IMR-90 (cell line): ENCODE measurements at regions not wholly inside any gene's neighbourhood (a gene's known extent, or its start where the extent isn't known, plus 50 kb on each side); places are given as distances from the start of the nearest gene placed in this dataset.

ENCODE experiments used
- ATAC-seq: fragments of 200-7000 bp; cut with Tn5 transposase; 2 replicates; pipeline ENCODE4 v1.9.1; 2020; ENCODE audit warnings: low read depth, mild to moderate bottlenecking, moderate library complexity
- BruUV-seq: library from RNA; stranded (reverse); fragments of 400-500 nt; replicated peaks from 2 replicates; lab custom pipeline; 2021; lab: Mats Ljungman, UMichigan
- CTCF ChIA-PET: fragments of 300-600 bp; formaldehyde crosslinking; extraction: SDS; loops from one replicate; lab custom pipeline; 2021; ENCODE audit warnings: antibody characterized with exemption; lab: Yijun Ruan, JAX
- POLR2A ChIA-PET: fragments of 300-600 bp; sonication (Branson Sonifier 250); formaldehyde crosslinking; loops from one replicate; lab custom pipeline; 2022; ENCODE audit warnings: antibody characterized with exemption; ENCODE audit not compliant: unreplicated experiment; lab: Charles Lee
- DNase-seq: peaks from one replicate; pipeline ENCODE4 v3.0.0; 2013
- H2AFZ ChIP-seq: replicated peaks from 2 replicates; pipeline ENCODE3; 2013; ENCODE audit warnings: low read length, mild to moderate bottlenecking; ENCODE audit not compliant: poor library complexity
- H2AK5ac ChIP-seq: 2 replicates; pipeline ENCODE4 v1.6.1; 2013; ENCODE audit warnings: low read depth, low read length, inconsistent platforms
- H2AK9ac ChIP-seq: replicated peaks from 2 replicates; pipeline ENCODE3; 2013; ENCODE audit warnings: mild to moderate bottlenecking, low read depth, low read length, moderate library complexity; ENCODE audit not compliant: poor library complexity
- H2BK120ac ChIP-seq: 2 replicates; pipeline ENCODE4 v1.6.1; 2013; ENCODE audit warnings: low read depth, low read length, inconsistent platforms
- H2BK15ac ChIP-seq: 3 replicates; pipeline ENCODE4 v1.6.1; 2013; ENCODE audit warnings: low read depth, low read length, inconsistent platforms
- H2BK20ac ChIP-seq: 2 replicates; pipeline ENCODE4 v1.6.1; 2013; ENCODE audit warnings: low read depth, mild to moderate bottlenecking, inconsistent platforms, low read length, moderate library complexity
- H2BK5ac ChIP-seq: 2 replicates; pipeline ENCODE4 v1.6.1; 2013; ENCODE audit warnings: mild to moderate bottlenecking, low read depth, low read length, inconsistent platforms; ENCODE audit not compliant: poor library complexity, severe bottlenecking
- H3K14ac ChIP-seq: replicated peaks from 2 replicates; pipeline ENCODE4 v1.6.1; 2013; ENCODE audit warnings: low read depth, low read length, inconsistent platforms
- H3K18ac ChIP-seq: 2 replicates; pipeline ENCODE4 v1.6.1; 2013; ENCODE audit warnings: low read depth, low read length, control low read depth
- H3K23ac ChIP-seq: 2 replicates; pipeline ENCODE4 v1.6.1; 2013; ENCODE audit warnings: low read depth, low read length, inconsistent platforms
- H3K27ac ChIP-seq: 2 replicates; pipeline ENCODE4 v1.5.1; 2013; ENCODE audit warnings: mild to moderate bottlenecking, control low read depth, low read length; ENCODE audit not compliant: insufficient read depth
- H3K27me3 ChIP-seq: 2 replicates; pipeline ENCODE4 v1.6.1; 2013; ENCODE audit warnings: low read length; ENCODE audit not compliant: control insufficient read depth, insufficient read depth
- H3K36me3 ChIP-seq: 2 replicates; pipeline ENCODE4 v1.6.1; 2013; ENCODE audit warnings: low read length, mixed read lengths; ENCODE audit not compliant: control insufficient read depth, insufficient read depth
- H3K4ac ChIP-seq: 2 replicates; pipeline ENCODE4 v1.6.1; 2013; ENCODE audit warnings: low read depth, low read length, inconsistent platforms
- H3K4me1 ChIP-seq: 2 replicates; pipeline ENCODE4 v1.6.1; 2013; ENCODE audit warnings: low read length, mixed read lengths; ENCODE audit not compliant: control insufficient read depth, insufficient read depth
- H3K4me2 ChIP-seq: 2 replicates; pipeline ENCODE4 v1.6.1; 2013; ENCODE audit warnings: low read depth, mild to moderate bottlenecking, control low read depth, low read length, moderate library complexity
- H3K4me3 ChIP-seq: 2 replicates; pipeline ENCODE4 v1.5.1; 2013; ENCODE audit warnings: low read depth, mild to moderate bottlenecking, control low read depth, low read length, moderate library complexity; ENCODE audit not compliant: insufficient read depth
- H3K56ac ChIP-seq: 2 replicates; pipeline ENCODE4 v1.6.1; 2013; ENCODE audit warnings: low read length, inconsistent platforms; ENCODE audit not compliant: insufficient read depth; ENCODE audit errors: extremely low read depth
- H3K79me1 ChIP-seq, 2 experiments: 2 replicates each; pipeline ENCODE4 v1.6.1; 2013; ENCODE audit warnings: low read length in 2 of 2, inconsistent platforms in 1 of 2, low read depth in 1 of 2
- H3K9ac ChIP-seq: 2 replicates; pipeline ENCODE4 v1.6.1; 2013; ENCODE audit warnings: low read depth, low read length, control low read depth
- H3K9me1 ChIP-seq: 2 replicates; pipeline ENCODE4 v1.6.1; 2013; ENCODE audit warnings: low read length, inconsistent platforms; ENCODE audit not compliant: insufficient read depth
- H3K9me3 ChIP-seq: 2 replicates; pipeline ENCODE4 v1.6.1; 2013; ENCODE audit warnings: low read length; ENCODE audit not compliant: control insufficient read depth, insufficient read depth
- H4K20me1 ChIP-seq: 2 replicates; pipeline ENCODE4 v1.6.1; 2013; ENCODE audit warnings: low read length, inconsistent platforms; ENCODE audit not compliant: insufficient read depth
- H4K5ac ChIP-seq: 2 replicates; pipeline ENCODE4 v1.6.1; 2013; ENCODE audit warnings: mild to moderate bottlenecking, low read depth, low read length, control low read depth
- H4K8ac ChIP-seq, 2 experiments: 2 replicates each; pipeline ENCODE4 v1.6.1; 2013; ENCODE audit warnings: low read depth in 2 of 2, low read length in 2 of 2, control low read depth in 1 of 2, inconsistent platforms in 1 of 2
- H4K91ac ChIP-seq: 2 replicates; pipeline ENCODE4 v1.6.1; 2013; ENCODE audit warnings: low read depth, low read length, inconsistent platforms; ENCODE audit not compliant: insufficient read depth
- BHLHE40 ChIP-seq: fragments of 150-350 bp; IDR thresholded peaks from 2 replicates; pipeline ENCODE4 v1.6.1; 2016; ENCODE audit warnings: mild to moderate bottlenecking, low read depth, low read length
- CHD1 ChIP-seq: IDR thresholded peaks from 2 replicates; pipeline ENCODE4 v1.6.1; 2012; ENCODE audit warnings: low read depth, low read length, improper control_type of control experiment
- MAFK ChIP-seq: IDR thresholded peaks from 2 replicates; pipeline ENCODE4 v1.6.1; 2012; ENCODE audit warnings: low read depth, low read length, improper control_type of control experiment
- NFE2L2 ChIP-seq: fragments of 150-350 bp; IDR thresholded peaks from 2 replicates; pipeline ENCODE4 v1.6.1; 2016; ENCODE audit warnings: low read depth, mild to moderate bottlenecking, low read length
- RAD21 ChIP-seq: IDR thresholded peaks from 2 replicates; pipeline ENCODE4 v1.6.1; 2012; ENCODE audit warnings: low read length, improper control_type of control experiment
- RFX5 ChIP-seq: IDR thresholded peaks from 2 replicates; pipeline ENCODE4 v1.8.0; 2012; ENCODE audit warnings: low read depth, mild to moderate bottlenecking, low read length, moderate library complexity
- WGBS, 2 experiments: methylation state at CpG; one replicate each; pipeline versions ENCODE4 v1.1.5 to v1.1.7; 2013; ENCODE audit warnings: missing lambda C conversion rate in 2 of 2; ENCODE audit not compliant: insufficient read length in 1 of 2; ENCODE audit errors: extremely low coverage in 2 of 2; 5-methylcytosine and 5-hydroxymethylcytosine counted together
- dilution Hi-C: fragments of 300-500 bp; cut with HindIII; formaldehyde crosslinking; loops from one replicate; pipeline ENCODE4 v1.14.3; 2018; ENCODE audit warnings: low sequenced_read_pairs; ENCODE audit not compliant: unreplicated experiment
- in situ Hi-C: fragments of 300-500 bp; cut with MboI; formaldehyde crosslinking; loops from 3 replicates; pipeline ENCODE4 v1.14.3; 2019; ENCODE audit warnings: low sequenced_read_pairs, inconsistent platforms, mixed read lengths
- intact Hi-C: fragments of 100-400 bp; cut with micrococcal nuclease; formaldehyde crosslinking; loops from 2 replicates; pipeline ENCODE4 v1.10.0; 2022
- TF ChIP-seq, protein P1 (sequence below): fragments of 150-350 bp; IDR thresholded peaks from 2 replicates; pipeline ENCODE4 v1.6.1; 2017; ENCODE audit warnings: mild to moderate bottlenecking, antibody characterized with exemption, low read length, low read depth

DNA sequence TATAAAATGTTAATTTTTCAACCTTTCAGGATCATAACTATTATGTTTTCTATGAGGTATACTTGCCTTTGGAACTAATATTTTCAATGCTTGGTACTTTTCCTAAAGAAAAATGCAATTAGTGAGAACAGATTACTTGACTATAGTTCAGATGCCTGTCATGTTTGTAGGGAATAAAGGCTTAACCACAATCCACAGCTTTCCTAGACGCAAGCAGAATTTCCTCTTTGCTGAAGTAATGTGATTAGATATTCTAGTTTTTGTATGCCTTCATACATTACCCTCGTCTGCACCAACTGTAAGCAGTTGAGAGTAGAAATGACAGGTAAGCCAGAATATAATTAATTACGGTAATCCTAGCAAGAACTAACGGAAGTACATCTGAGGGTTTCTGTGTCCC is 581.4 kb upstream of the MMS22L start:
- H3K23ac ChIP-seq = no peak overlapping the region
- no CpG with 5 or more reads among the region's 4 CpGs for WGBS, 2 experiments
- CTCF ChIA-PET = no interaction called here
- no peak overlapping the region for H3K9ac ChIP-seq
- H4K5ac ChIP-seq = no peak overlapping the region
- no peak overlapping the region for H3K4me2 ChIP-seq
- no peak overlapping the region for H3K56ac ChIP-seq
- H3K36me3 ChIP-seq = no peaks in the 10 kb centered on the region
- H3K14ac ChIP-seq = no peak overlapping the region
- H3K4me1 ChIP-seq = no peaks in the 10 kb centered on the region
- no peaks in the 10 kb centered on the region for H3K9me3 ChIP-seq
- H4K8ac ChIP-seq = no peak overlapping the region
- no peak overlapping the region for H3K4me3 ChIP-seq
- H3K9me1 ChIP-seq = no peaks in the 10 kb centered on the region
- H3K27me3 ChIP-seq = no peaks in the 10 kb centered on the region
- no peaks in the 10 kb centered on the region for H4K20me1 ChIP-seq
- H3K79me1 ChIP-seq = no peaks in the 10 kb centered on the region
- no peak overlapping the region for H2BK5ac ChIP-seq
- intact Hi-C loops = no loop called here
- in situ Hi-C loops = no loop called here
- H2BK20ac ChIP-seq = no peak overlapping the region
- H3K18ac ChIP-seq = no peak overlapping the region
- H2AK9ac ChIP-seq = no peak overlapping the region
- no peak for DNase-seq
- POLR2A ChIA-PET = no interaction called here
- no TSS peak for BruUV-seq
- H2BK120ac ChIP-seq = no peak overlapping the region
- dilution Hi-C loops = no loop called here
- no peak overlapping the region for H2AK5ac ChIP-seq
- no peak overlapping the region for H3K27ac ChIP-seq
- no peak overlapping the region for H3K4ac ChIP-seq
- H2AFZ ChIP-seq = no peak overlapping the region
- TF ChIP-seq MAFK = no peak
- TF ChIP-seq RAD21 = no peak
- TF ChIP-seq, protein P1, sequence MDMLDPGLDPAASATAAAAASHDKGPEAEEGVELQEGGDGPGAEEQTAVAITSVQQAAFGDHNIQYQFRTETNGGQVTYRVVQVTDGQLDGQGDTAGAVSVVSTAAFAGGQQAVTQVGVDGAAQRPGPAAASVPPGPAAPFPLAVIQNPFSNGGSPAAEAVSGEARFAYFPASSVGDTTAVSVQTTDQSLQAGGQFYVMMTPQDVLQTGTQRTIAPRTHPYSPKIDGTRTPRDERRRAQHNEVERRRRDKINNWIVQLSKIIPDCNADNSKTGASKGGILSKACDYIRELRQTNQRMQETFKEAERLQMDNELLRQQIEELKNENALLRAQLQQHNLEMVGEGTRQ = no peak
- TF ChIP-seq RFX5 = no peak
- TF ChIP-seq BHLHE40 = no peak
- TF ChIP-seq CHD1 = no peak
- no peak for TF ChIP-seq NFE2L2
- no peak overlapping the region for H4K91ac ChIP-seq
- no peak overlapping the region for H2BK15ac ChIP-seq
- no peak for ATAC-seq
